ENCODE measurements at regions not wholly inside any gene's neighbourhood (a gene's known extent, or its start where the extent isn't known, plus 50 kb on each side); places are given as distances from the start of the nearest gene placed in this dataset.
A peak's percentile ranks its signal among the peaks of the same experiment; 100 is the strongest.

- H3K4me1 ChIP-seq (ENCODE audit: low read depth) = peaks cover 9% of the 10 kb centered on the region
- H3K4me3 ChIP-seq = no peak overlapping the region
- peak; percentile 82 for ATAC-seq
These were observed 131.7 kb upstream of the TARS1 start for GRCh38 chr5:33309068-33309467.

GRCh38 chr5:33309536-33310345 is 131.0 kb upstream of the TARS1 start:
- intact Hi-C loops (cut with DNase I, micrococcal nuclease) = no loop called here
- no peak for ATAC-seq
- H3K4me1 ChIP-seq (ENCODE audit: low read depth) = peaks cover 9% of the 10 kb centered on the region
- no peak for DNase-seq
- H3K9me3 ChIP-seq = no peaks in the 10 kb centered on the region
- TF ChIP-seq CTCF (IDR thresholded peaks at IDR 0.05) = no peak
- H3K36me3 ChIP-seq (ENCODE audit: low read depth) = no peaks in the 10 kb centered on the region
- H3K4me3 ChIP-seq = no peak overlapping the region

More at GRCh38 chr5:33309068-33309467, 131.7 kb upstream of the TARS1 start:
- DNase-seq = peak in 1 of 3 donors; percentile 55
- Histone ChIP-seq H3K9me3 (no peaks in the 10 kb centered on the region), H3K36me3 (ENCODE audit: low read depth) (no peaks in the 10 kb centered on the region)
- no peak for TF ChIP-seq CTCF (IDR thresholded peaks at IDR 0.05)
- intact Hi-C loops (cut with DNase I, micrococcal nuclease) = no loop called here

GRCh38 chr5:33310451-33310850 is 130.3 kb upstream of the TARS1 start:
- DNase-seq (no peak), ATAC-seq (no peak)
- TF ChIP-seq CTCF (IDR thresholded peaks at IDR 0.05) = no peak
- intact Hi-C loops (cut with DNase I, micrococcal nuclease) = no loop called here
- H3K4me1 ChIP-seq (ENCODE audit: low read depth) = peaks cover 9% of the 10 kb centered on the region
- no peaks in the 10 kb centered on the region for H3K36me3 ChIP-seq (ENCODE audit: low read depth)
- H3K9me3 ChIP-seq = no peaks in the 10 kb centered on the region
- H3K4me3 ChIP-seq = no peak overlapping the region

- no peak for ATAC-seq
- H3K9me3 ChIP-seq = no peaks in the 10 kb centered on the region
These were observed 128.9 kb upstream of the TARS1 start for GRCh38 chr5:33311893-33312292.

More at GRCh38 chr5:33311893-33312292, 128.9 kb upstream of the TARS1 start:
- TF ChIP-seq CTCF (IDR thresholded peaks at IDR 0.05) = no peak
- Histone ChIP-seq H3K4me3 (no peak overlapping the region), H3K4me1 (ENCODE audit: low read depth) (no peaks in the 10 kb centered on the region), H3K36me3 (ENCODE audit: low read depth) (no peaks in the 10 kb centered on the region)
- no peak for DNase-seq
- intact Hi-C loops (cut with DNase I, micrococcal nuclease) = no loop called here
